SU-DHL-6 (cell line): ENCODE measurements at regions not wholly inside any gene's neighbourhood (a gene's known extent, or its start where the extent isn't known, plus 50 kb on each side); places are given as distances from the start of the nearest gene placed in this dataset.

Experiments used
- CTCF ChIP-seq: fragments of 200-600 bp; sonication (generic); IDR thresholded peaks from one replicate; pipeline ENCODE4 v1.5.1; 2017; ENCODE audit warnings: antibody characterized with exemption, mild to moderate bottlenecking, low read length, moderate library complexity; ENCODE audit not compliant: insufficient read depth, poor library complexity, severe bottlenecking
- EZH2phosphoT487 ChIP-seq: fragments of 200-600 bp; sonication (generic), shearing (Covaris generic); conservative IDR thresholded peaks from 2 replicates; pipeline ENCODE4 v1.6.1; 2018; ENCODE audit warnings: mild to moderate bottlenecking, antibody characterized with exemption, low read length, moderate library complexity, mixed read lengths

- no peak for TF ChIP-seq CTCF
- TF ChIP-seq EZH2phosphoT487: no peak
Measured at GRCh38 chr14:38502239-38502638, 246.3 kb upstream of the CLEC14A start.
